NT2/D1 (cell line): ENCODE measurements at regions not wholly inside any gene's neighbourhood (a gene's known extent, or its start where the extent isn't known, plus 50 kb on each side); places are given as distances from the start of the nearest gene placed in this dataset.

Experiments used
- DNase-seq: peaks from one replicate; pipeline ENCODE4 v3.0.0-alpha.2; 2011; ENCODE audit warnings: low read depth, low spot score
- H3K27me3 ChIP-seq: 2 replicates; pipeline ENCODE4 v1.6.0; 2011; ENCODE audit warnings: mild to moderate bottlenecking; ENCODE audit not compliant: insufficient read length, insufficient read depth
- H3K36me3 ChIP-seq: 2 replicates; pipeline ENCODE4 v1.6.1; 2011; ENCODE audit warnings: mild to moderate bottlenecking, low read length, mixed read lengths; ENCODE audit not compliant: insufficient read depth, insufficient read length
- H3K4me1 ChIP-seq: 2 replicates; pipeline ENCODE4 v1.5.1; 2011; ENCODE audit not compliant: insufficient read depth, insufficient read length
- H3K4me3 ChIP-seq: 2 replicates; pipeline ENCODE4 v1.5.1; 2011; ENCODE audit warnings: low read depth; ENCODE audit not compliant: insufficient read length
- H3K9ac ChIP-seq: 2 replicates; pipeline ENCODE4 v1.6.0; 2011; ENCODE audit warnings: low read depth; ENCODE audit not compliant: insufficient read length
- H3K9me3 ChIP-seq: 2 replicates; pipeline ENCODE4 v1.5.1; 2011; ENCODE audit warnings: mild to moderate bottlenecking, low read length; ENCODE audit not compliant: insufficient read depth
- SUZ12 ChIP-seq: IDR thresholded peaks from 2 replicates; pipeline ENCODE4 v1.6.1; 2011; ENCODE audit not compliant: insufficient read length, insufficient read depth; ENCODE audit errors: extremely low read depth
- YY1 ChIP-seq: IDR thresholded peaks from 2 replicates; pipeline ENCODE4 v1.6.1; 2011; ENCODE audit not compliant: insufficient read length, insufficient read depth
- ZNF274 ChIP-seq: IDR thresholded peaks from 2 replicates; pipeline ENCODE4 v1.6.1; 2011; ENCODE audit warnings: mild to moderate bottlenecking, low read depth, low read length

DNA sequence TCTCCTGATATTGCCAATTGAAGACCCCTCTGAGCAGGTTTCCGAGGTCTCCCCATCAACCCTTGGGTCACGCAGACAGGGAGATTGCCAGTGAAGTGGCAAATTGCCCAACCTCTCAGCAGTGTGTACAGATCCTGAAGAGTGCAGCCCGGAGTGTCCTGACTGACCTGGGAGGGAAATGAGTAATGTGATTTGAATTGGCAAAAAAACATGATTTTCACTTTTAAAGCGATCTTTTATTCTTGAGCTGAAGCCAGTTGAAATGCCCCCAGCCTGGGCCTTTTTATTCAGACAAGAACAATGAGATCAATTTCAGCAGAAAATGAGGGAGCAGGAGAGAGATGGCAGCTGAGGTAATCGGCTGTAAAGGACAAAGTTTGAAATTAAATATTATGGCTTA, 401.8 kb downstream of the RAPGEF2 start:
- Histone ChIP-seq H3K4me3 (no peak overlapping the region), H3K4me1 (no peaks in the 10 kb centered on the region), H3K27me3 (no peaks in the 10 kb centered on the region), H3K36me3 (no peaks in the 10 kb centered on the region), H3K9ac (no peak overlapping the region), H3K9me3 (no peaks in the 10 kb centered on the region)
- no peak for DNase-seq
- TF ChIP-seq ZNF274 (no peak), SUZ12 (no peak), YY1 (no peak)

DNA sequence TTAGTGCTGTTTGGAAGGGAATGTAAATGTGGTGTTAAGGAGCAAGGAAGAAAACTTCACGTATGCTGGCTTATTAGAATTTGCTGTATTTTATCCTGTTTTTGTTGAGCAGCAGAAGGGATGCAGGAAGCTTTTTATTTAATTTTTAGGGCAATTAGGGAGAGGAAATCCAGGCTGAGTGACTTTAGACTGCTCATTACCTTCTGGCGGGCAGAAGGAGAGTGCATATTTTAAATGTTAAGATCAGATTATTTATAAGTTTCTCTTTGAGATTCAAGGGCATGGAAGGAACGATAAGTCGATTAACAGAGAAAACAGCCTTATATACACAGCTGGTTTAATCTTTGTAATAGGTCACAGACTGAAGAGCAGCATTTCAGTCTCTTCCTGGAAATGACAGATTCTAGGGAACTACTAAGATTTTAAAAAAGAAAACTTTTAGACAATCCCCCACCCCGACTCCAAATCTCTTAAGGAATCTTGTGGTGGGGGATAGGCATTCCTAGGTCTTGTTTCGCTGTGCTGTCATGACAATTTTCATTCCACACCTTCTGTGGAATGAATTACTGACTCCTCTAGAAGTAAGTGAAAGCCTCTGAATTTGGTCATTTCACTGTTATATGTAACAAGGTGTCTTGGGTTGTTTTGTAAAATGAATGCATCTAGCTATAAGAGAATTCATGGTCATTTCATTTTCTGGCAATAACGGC, 402.5 kb downstream of the RAPGEF2 start:
- Histone ChIP-seq H3K27me3 (no peaks in the 10 kb centered on the region), H3K9me3 (no peaks in the 10 kb centered on the region), H3K9ac (no peak overlapping the region), H3K4me1 (no peaks in the 10 kb centered on the region), H3K4me3 (no peak overlapping the region), H3K36me3 (no peaks in the 10 kb centered on the region)
- no peak for DNase-seq
- TF ChIP-seq ZNF274: no peak

DNA sequence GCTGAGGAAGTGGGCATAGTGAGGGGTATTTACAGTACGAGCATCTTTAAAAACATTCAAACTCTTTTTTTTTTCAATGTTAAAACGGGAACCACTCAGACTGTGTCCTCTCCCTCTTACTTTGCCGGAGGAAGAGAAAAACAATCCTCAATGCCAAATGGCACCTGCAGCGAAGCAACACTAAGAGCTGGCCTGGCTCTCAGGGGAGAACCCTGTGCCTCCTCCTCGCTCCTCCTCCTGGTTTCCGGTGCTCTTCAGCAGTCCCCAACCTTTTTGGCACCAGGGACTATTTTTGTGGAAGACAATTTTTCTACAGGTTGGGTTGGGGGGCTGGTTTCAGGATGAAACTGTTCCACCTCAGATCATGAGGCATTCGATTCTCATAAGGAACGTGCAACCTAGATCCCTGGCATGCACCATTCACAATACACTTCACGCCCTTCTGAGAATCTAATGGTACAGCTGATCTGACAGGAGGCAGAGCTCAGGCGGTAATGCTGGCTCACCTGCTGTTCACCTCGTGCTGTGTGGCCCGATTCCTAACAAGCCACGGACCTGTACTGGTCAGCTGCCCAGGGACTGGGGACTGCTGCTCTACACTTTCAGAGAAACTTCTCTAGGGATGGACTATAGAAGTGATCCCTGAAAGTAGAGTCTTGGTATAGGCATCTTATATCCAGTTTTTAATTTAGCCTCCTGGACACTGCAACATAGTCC, 404.1 kb downstream of the RAPGEF2 start:
- no peak for TF ChIP-seq ZNF274
- TF ChIP-seq YY1: no peak
- no peak for TF ChIP-seq SUZ12
- Histone ChIP-seq H3K36me3 (no peaks in the 10 kb centered on the region), H3K4me1 (no peaks in the 10 kb centered on the region), H3K9me3 (no peaks in the 10 kb centered on the region), H3K9ac (no peak overlapping the region), H3K4me3 (no peak overlapping the region), H3K27me3 (no peaks in the 10 kb centered on the region)
- DNase-seq: no peak

DNA sequence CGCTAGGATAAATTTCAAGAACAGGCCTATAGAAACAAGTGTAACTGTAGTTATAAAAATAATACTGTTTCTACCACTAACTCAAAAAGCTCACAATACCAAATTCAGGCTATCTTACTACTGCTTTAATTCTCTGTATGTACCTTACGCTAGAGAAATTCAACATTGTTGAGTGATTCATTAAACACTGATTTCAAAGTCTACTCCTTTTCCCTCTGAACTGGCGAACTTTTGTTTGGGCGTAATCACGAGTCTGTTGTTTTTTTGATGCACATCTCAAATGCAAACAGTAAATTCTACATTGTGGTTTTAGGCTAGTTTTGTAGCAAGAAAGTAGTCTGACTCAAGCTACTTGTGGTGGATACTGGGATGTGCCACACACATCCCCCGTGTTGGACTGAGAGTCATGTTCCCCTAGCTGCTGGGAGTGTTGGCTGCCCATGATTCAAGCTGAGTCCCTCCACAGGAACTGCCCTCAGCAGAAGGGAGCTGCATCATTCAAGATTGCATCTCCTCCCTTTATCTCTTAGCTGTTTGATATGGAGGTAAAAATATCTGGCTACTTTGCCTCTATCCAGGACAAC, 406.1 kb downstream of the RAPGEF2 start:
- Histone ChIP-seq H3K4me1 (no peaks in the 10 kb centered on the region), H3K36me3 (no peaks in the 10 kb centered on the region), H3K27me3 (no peaks in the 10 kb centered on the region), H3K9ac (no peak overlapping the region), H3K4me3 (no peak overlapping the region), H3K9me3 (no peaks in the 10 kb centered on the region)
- DNase-seq: no peak
- TF ChIP-seq YY1: no peak
- no peak for TF ChIP-seq SUZ12
- TF ChIP-seq ZNF274: no peak

DNA sequence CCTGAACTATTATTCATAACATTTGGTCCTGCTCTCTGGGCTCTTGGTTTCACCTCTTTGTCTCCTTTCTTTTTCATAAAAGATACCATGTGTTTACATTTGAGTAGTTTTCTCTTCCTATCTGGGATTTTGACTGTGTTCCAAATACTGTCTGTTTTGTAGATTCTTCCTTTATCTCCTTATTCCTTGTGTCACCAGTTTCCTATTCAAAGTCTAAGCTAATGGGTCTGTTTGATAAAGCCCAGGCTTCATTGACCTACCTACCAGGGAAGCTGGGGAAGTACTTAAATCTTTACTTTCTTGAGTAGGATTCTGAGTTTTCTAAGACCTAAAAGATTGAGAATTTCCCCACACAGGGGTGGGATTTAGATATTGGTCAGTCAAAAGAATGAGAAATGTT, 409.5 kb downstream of the RAPGEF2 start:
- no peak overlapping the region for H3K4me3 ChIP-seq
- H3K9me3 ChIP-seq: no peaks in the 10 kb centered on the region
- no peaks in the 10 kb centered on the region for H3K4me1 ChIP-seq
- no peak for DNase-seq
- no peak for TF ChIP-seq ZNF274
- no peak for TF ChIP-seq YY1
- TF ChIP-seq SUZ12: no peak
- H3K9ac ChIP-seq: no peak overlapping the region
- H3K27me3 ChIP-seq: no peaks in the 10 kb centered on the region
- H3K36me3 ChIP-seq: no peaks in the 10 kb centered on the region

DNA sequence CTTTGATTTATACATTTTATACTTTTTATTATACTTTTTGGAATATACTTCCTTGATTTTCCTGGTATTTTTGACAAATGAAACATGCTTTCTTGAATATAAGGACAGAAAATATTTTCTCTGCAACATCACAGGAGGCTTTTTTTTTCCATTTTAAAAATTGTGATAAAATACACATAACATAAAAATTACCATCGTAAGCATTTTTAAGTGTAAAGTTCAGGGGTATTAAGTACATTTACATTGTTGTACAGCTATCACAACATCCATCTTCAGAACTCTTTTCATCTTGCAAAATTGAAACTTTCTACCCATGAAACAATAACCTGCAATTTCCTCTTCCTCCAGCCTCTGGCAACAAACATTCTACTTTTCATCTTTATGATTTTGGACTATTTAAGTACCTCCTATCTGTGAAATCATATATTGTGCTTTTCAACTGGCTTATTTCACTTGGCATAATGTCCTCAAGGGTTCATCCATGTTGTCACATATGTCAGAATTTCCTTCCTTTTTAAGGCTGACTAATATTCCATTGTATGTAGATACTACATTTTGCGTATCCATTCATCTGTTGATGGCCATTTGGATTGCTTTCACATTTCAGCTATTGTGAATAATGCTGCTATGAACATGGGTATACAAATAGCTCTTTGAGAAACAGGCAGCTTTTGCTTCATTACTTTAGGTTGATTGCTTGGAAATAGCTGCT, 412.6 kb downstream of the RAPGEF2 start:
- no peaks in the 10 kb centered on the region for H3K9me3 ChIP-seq
- H3K9ac ChIP-seq: no peak overlapping the region
- no peaks in the 10 kb centered on the region for H3K36me3 ChIP-seq
- no peak overlapping the region for H3K4me3 ChIP-seq
- TF ChIP-seq ZNF274 (no peak), SUZ12 (no peak)
- H3K27me3 ChIP-seq: no peaks in the 10 kb centered on the region
- H3K4me1 ChIP-seq: no peaks in the 10 kb centered on the region
- no peak for DNase-seq

DNA sequence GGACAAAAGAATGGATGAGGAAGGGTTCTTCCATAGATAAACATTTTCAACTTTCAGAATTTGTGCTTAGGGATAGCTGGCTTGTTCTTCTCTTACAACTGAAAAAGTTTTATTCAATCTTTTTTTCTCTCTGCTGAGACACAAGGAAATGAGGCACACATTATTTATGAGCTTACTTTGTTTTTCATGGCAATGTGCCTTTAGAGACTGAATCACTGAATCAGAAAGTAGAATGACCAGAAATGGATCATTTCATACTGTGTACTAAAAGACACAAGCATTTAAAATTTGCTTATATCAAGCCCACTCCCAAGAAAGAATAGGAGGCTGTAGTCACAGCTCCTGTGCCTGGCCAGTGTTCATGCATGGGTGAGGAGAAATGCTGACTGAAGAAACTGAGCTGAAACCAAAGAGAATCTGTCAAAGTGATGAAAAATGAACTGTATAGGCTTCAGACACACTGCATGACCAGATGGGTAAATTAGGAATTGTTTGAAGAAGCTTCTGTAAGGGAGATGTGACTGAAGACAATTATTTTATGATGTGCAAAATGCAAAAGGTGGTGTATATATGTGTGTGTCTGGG, 413.8 kb downstream of the RAPGEF2 start:
- H3K36me3 ChIP-seq: no peaks in the 10 kb centered on the region
- TF ChIP-seq SUZ12 (no peak), YY1 (no peak)
- no peaks in the 10 kb centered on the region for H3K27me3 ChIP-seq
- H3K9ac ChIP-seq: no peak overlapping the region
- H3K4me3 ChIP-seq: no peak overlapping the region
- H3K4me1 ChIP-seq: no peaks in the 10 kb centered on the region
- H3K9me3 ChIP-seq: peaks cover under 1% of the 10 kb centered on the region; the same call in 1 of the 2 replicates
- no peak for DNase-seq
